ENCODE measurements at regions not wholly inside any gene's neighbourhood (a gene's known extent, or its start where the extent isn't known, plus 50 kb on each side); places are given as distances from the start of the nearest gene placed in this dataset.
"Not testable (repeated sequence)": the region's sequence is repeated elsewhere in the genome, so short reads cannot be mapped to it uniquely, and the experiment has no call there.

GRCh38 chr9:110030632-110031031, 177.3 kb downstream of the C9orf152 start:
- TF ChIP-seq CTCF (IDR thresholded peaks at IDR 0.05; ENCODE audit: borderline replicate concordance, extremely low read depth, low read length, poor library complexity, severe bottlenecking) (no peak), EZH2 (IDR thresholded peaks at IDR 0.05; ENCODE audit: borderline replicate concordance, low read depth, low read length, severe bottlenecking) (no peak)
- Histone ChIP-seq H3K79me2 (ENCODE audit: insufficient read depth, low read length) (no peaks in the 10 kb centered on the region), H3K27me3 (ENCODE audit: insufficient read depth, low read length, poor library complexity) (no peaks in the 10 kb centered on the region), H3K4me1 (ENCODE audit: insufficient read depth, low read length) (peaks cover 8% of the 10 kb centered on the region), H4K20me1 (ENCODE audit: insufficient read depth, low read length) (no peaks in the 10 kb centered on the region), H3K4me3 (ENCODE audit: low read depth in 1 of 2, low read length in 2 of 2) (no peak overlapping the region), H2AFZ (ENCODE audit: low read depth, low read length) (no peak overlapping the region), H3K4me2 (ENCODE audit: insufficient read depth, low read length) (no peak overlapping the region), H3K27ac (ENCODE audit: low read length) (no peak overlapping the region), H3K9me3 (ENCODE audit: insufficient read depth, low read length, severe bottlenecking) (no peaks in the 10 kb centered on the region), H3K9ac (ENCODE audit: low read depth, low read length) (no peak overlapping the region), H3K36me3 (ENCODE audit: insufficient read depth, low read length) (no peaks in the 10 kb centered on the region)
- no peak for DNase-seq
- ATAC-seq (ENCODE audit: insufficient read depth, low read depth) = no peak

GRCh38 chr9:110031511-110032173, 176.3 kb downstream of the C9orf152 start:
- H2AFZ ChIP-seq (ENCODE audit: low read depth, low read length) = no peak overlapping the region
- ATAC-seq (ENCODE audit: insufficient read depth, low read depth) (no peak), DNase-seq (no peak)
- H3K9me3 ChIP-seq (ENCODE audit: insufficient read depth, low read length, severe bottlenecking) = no peaks in the 10 kb centered on the region
- no peak overlapping the region for H3K27ac ChIP-seq (ENCODE audit: low read length)
- H3K27me3 ChIP-seq (ENCODE audit: insufficient read depth, low read length, poor library complexity) = no peaks in the 10 kb centered on the region
- no peak overlapping the region for H3K4me2 ChIP-seq (ENCODE audit: insufficient read depth, low read length)
- no peaks in the 10 kb centered on the region for H3K36me3 ChIP-seq (ENCODE audit: insufficient read depth, low read length)
- no peak overlapping the region for H3K9ac ChIP-seq (ENCODE audit: low read depth, low read length)
- H3K4me3 ChIP-seq (ENCODE audit: low read depth in 1 of 2, low read length in 2 of 2) = no peak overlapping the region
- no peaks in the 10 kb centered on the region for H3K79me2 ChIP-seq (ENCODE audit: insufficient read depth, low read length)
- TF ChIP-seq CTCF (IDR thresholded peaks at IDR 0.05; ENCODE audit: borderline replicate concordance, extremely low read depth, low read length, poor library complexity, severe bottlenecking) (no peak), EZH2 (IDR thresholded peaks at IDR 0.05; ENCODE audit: borderline replicate concordance, low read depth, low read length, severe bottlenecking) (no peak)
- H4K20me1 ChIP-seq (ENCODE audit: insufficient read depth, low read length) = no peaks in the 10 kb centered on the region
- peaks cover 8% of the 10 kb centered on the region for H3K4me1 ChIP-seq (ENCODE audit: insufficient read depth, low read length)

GRCh38 chr9:110032532-110032931, 175.4 kb downstream of the C9orf152 start:
- H4K20me1 ChIP-seq (ENCODE audit: insufficient read depth, low read length); ATAC-seq (ENCODE audit: insufficient read depth, low read depth); H3K9me3 ChIP-seq (ENCODE audit: insufficient read depth, low read length, severe bottlenecking); H3K36me3 ChIP-seq (ENCODE audit: insufficient read depth, low read length); H3K4me1 ChIP-seq (ENCODE audit: insufficient read depth, low read length); H3K4me3 ChIP-seq (ENCODE audit: low read depth in 1 of 2, low read length in 2 of 2); H3K27me3 ChIP-seq (ENCODE audit: insufficient read depth, low read length, poor library complexity); H3K4me2 ChIP-seq (ENCODE audit: insufficient read depth, low read length); DNase-seq; H3K9ac ChIP-seq (ENCODE audit: low read depth, low read length); H3K27ac ChIP-seq (ENCODE audit: low read length); H3K79me2 ChIP-seq (ENCODE audit: insufficient read depth, low read length); H2AFZ ChIP-seq (ENCODE audit: low read depth, low read length): not testable (repeated sequence)

- Histone ChIP-seq H3K9me3 (ENCODE audit: insufficient read depth, low read length, severe bottlenecking) (no peaks in the 10 kb centered on the region), H3K27me3 (ENCODE audit: insufficient read depth, low read length, poor library complexity) (no peaks in the 10 kb centered on the region), H3K4me3 (ENCODE audit: low read depth in 1 of 2, low read length in 2 of 2) (no peak overlapping the region), H3K79me2 (ENCODE audit: insufficient read depth, low read length) (no peaks in the 10 kb centered on the region), H3K9ac (ENCODE audit: low read depth, low read length) (no peak overlapping the region), H3K36me3 (ENCODE audit: insufficient read depth, low read length) (no peaks in the 10 kb centered on the region), H4K20me1 (ENCODE audit: insufficient read depth, low read length) (no peaks in the 10 kb centered on the region), H2AFZ (ENCODE audit: low read depth, low read length) (no peak overlapping the region), H3K27ac (ENCODE audit: low read length) (no peak overlapping the region), H3K4me2 (ENCODE audit: insufficient read depth, low read length) (no peak overlapping the region), H3K4me1 (ENCODE audit: insufficient read depth, low read length) (peaks cover 8% of the 10 kb centered on the region)
- TF ChIP-seq EZH2 (IDR thresholded peaks at IDR 0.05; ENCODE audit: borderline replicate concordance, low read depth, low read length, severe bottlenecking) (no peak), CTCF (IDR thresholded peaks at IDR 0.05; ENCODE audit: borderline replicate concordance, extremely low read depth, low read length, poor library complexity, severe bottlenecking) (no peak)
- DNase-seq = no peak
- no peak for ATAC-seq (ENCODE audit: insufficient read depth, low read depth)
Measured at GRCh38 chr9:110033869-110034268, 174.1 kb downstream of the C9orf152 start.

Data from DND-41 (cell line).